ENCODE measurements at regions not wholly inside any gene's neighbourhood (a gene's known extent, or its start where the extent isn't known, plus 50 kb on each side); places are given as distances from the start of the nearest gene placed in this dataset.
"Not testable (repeated sequence)": the region's sequence is repeated elsewhere in the genome, so short reads cannot be mapped to it uniquely, and the experiment has no call there.

- no peak for DNase-seq (ENCODE audit: low read depth in 2 of 2)
These were observed 50.2 kb upstream of the CPNE4 start for GRCh38 chr3:132084982-132085381.

- no peak for DNase-seq (ENCODE audit: low read depth in 2 of 2)
These were observed 52.5 kb upstream of the CPNE4 start for GRCh38 chr3:132087356-132087755.

GRCh38 chr3:132088291-132088690 lies 53.5 kb upstream of the CPNE4 start:
- no peak for DNase-seq (ENCODE audit: low read depth in 2 of 2)

- DNase-seq (ENCODE audit: low read depth in 2 of 2) = no peak
These were observed 56.1 kb upstream of the CPNE4 start for GRCh38 chr3:132090921-132091320.

- DNase-seq (ENCODE audit: low read depth in 2 of 2) = no peak
These were observed 81.8 kb upstream of the CPNE4 start for GRCh38 chr3:132116601-132117000.

- DNase-seq (ENCODE audit: low read depth in 2 of 2) = no peak
These were observed 82.8 kb upstream of the CPNE4 start for GRCh38 chr3:132117642-132118041.

- DNase-seq (ENCODE audit: low read depth in 2 of 2) = no peak
These were observed 84.7 kb upstream of the CPNE4 start for GRCh38 chr3:132119531-132119930.

- DNase-seq (ENCODE audit: low read depth in 2 of 2) = no peak
These were observed 89.3 kb upstream of the CPNE4 start for GRCh38 chr3:132124096-132124495.

GRCh38 chr3:132124651-132125284 lies 90.0 kb upstream of the CPNE4 start:
- no peak for DNase-seq (ENCODE audit: low read depth in 2 of 2)

GRCh38 chr3:132134611-132135010 lies 99.8 kb upstream of the CPNE4 start:
- DNase-seq (ENCODE audit: low read depth in 2 of 2) = peak; percentile 84 to 85

GRCh38 chr3:132135628-132136333 lies 101.0 kb upstream of the CPNE4 start:
- peak; percentile 92 for DNase-seq (ENCODE audit: low read depth in 2 of 2)

GRCh38 chr3:132136334-132136716 lies 101.5 kb upstream of the CPNE4 start:
- no peak for DNase-seq (ENCODE audit: low read depth in 2 of 2)

- DNase-seq (ENCODE audit: low read depth in 2 of 2) = not testable (repeated sequence)
These were observed 102.1 kb upstream of the CPNE4 start for GRCh38 chr3:132136902-132137301.

GRCh38 chr3:132145833-132146232 lies 111.0 kb upstream of the CPNE4 start:
- DNase-seq (ENCODE audit: low read depth in 2 of 2) = no peak

- no peak for DNase-seq (ENCODE audit: low read depth in 2 of 2)
These were observed 119.8 kb upstream of the CPNE4 start for GRCh38 chr3:132154619-132155018.

GRCh38 chr3:132159145-132159544 lies 124.3 kb upstream of the CPNE4 start:
- DNase-seq (ENCODE audit: low read depth in 2 of 2) = no peak

- no peak for DNase-seq (ENCODE audit: low read depth in 2 of 2)
These were observed 125.4 kb upstream of the CPNE4 start for GRCh38 chr3:132160198-132160597.

GRCh38 chr3:132161608-132162007 lies 126.8 kb upstream of the CPNE4 start:
- DNase-seq (ENCODE audit: low read depth in 2 of 2) = no peak

- no peak for DNase-seq (ENCODE audit: low read depth in 2 of 2)
These were observed 129.8 kb upstream of the CPNE4 start for GRCh38 chr3:132164469-132165092.

GRCh38 chr3:132167870-132168269 lies 133.1 kb upstream of the CPNE4 start:
- no peak for DNase-seq (ENCODE audit: low read depth in 2 of 2)

- no peak for DNase-seq (ENCODE audit: low read depth in 2 of 2)
These were observed 139.7 kb upstream of the CPNE4 start for GRCh38 chr3:132174500-132174899.

GRCh38 chr3:132180337-132180791 lies 136.8 kb upstream of the ACP3 start:
- peak; percentile 19 to 25 for DNase-seq (ENCODE audit: low read depth in 2 of 2)

GRCh38 chr3:132183811-132184210 lies 133.4 kb upstream of the ACP3 start:
- DNase-seq (ENCODE audit: low read depth in 2 of 2) = no peak
